ENCODE measurements at regions not wholly inside any gene's neighbourhood (a gene's known extent, or its start where the extent isn't known, plus 50 kb on each side); places are given as distances from the start of the nearest gene placed in this dataset.

GRCh38 chr9:69965416-69966145 is 78.1 kb upstream of the MAMDC2 start:
- TF ChIP-seq POLR2A (IDR thresholded peaks at IDR 0.05) = no peak
- TF ChIP-seq CTCF (IDR thresholded peaks at IDR 0.05) = no peak

Measured in Peyer's patch (tissue), 4 donors.